GM04503 (cell line): ENCODE measurements at regions not wholly inside any gene's neighbourhood (a gene's known extent, or its start where the extent isn't known, plus 50 kb on each side); places are given as distances from the start of the nearest gene placed in this dataset.
"Not testable (repeated sequence)": the region's sequence is repeated elsewhere in the genome, so short reads cannot be mapped to it uniquely, and the experiment has no call there.

Experiments
- DNase-seq: peaks from one replicate; pipeline ENCODE4 v3.0.0-alpha.2; 2012; ENCODE audit warnings: low read depth

DNA sequence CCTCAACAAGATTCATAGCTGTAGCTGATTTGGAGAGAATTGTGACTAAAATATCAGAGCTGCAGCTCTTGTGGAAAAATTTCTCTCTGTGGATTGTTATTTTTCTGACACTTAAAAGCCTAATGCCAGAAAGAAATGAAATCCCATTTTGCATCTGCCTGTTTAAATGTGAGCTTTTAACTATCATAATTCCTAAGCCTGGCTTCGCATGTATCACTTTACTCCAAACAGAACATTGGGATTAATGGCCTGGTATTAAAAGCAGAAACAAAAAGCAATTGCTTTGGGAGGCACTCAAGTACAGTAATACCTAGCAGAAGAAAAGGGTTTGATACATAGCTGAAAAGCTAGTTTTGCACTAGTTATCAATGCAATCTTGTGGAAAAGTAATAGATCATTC, 164.2 kb upstream of the FSHR start:
- no peak for DNase-seq

DNA sequence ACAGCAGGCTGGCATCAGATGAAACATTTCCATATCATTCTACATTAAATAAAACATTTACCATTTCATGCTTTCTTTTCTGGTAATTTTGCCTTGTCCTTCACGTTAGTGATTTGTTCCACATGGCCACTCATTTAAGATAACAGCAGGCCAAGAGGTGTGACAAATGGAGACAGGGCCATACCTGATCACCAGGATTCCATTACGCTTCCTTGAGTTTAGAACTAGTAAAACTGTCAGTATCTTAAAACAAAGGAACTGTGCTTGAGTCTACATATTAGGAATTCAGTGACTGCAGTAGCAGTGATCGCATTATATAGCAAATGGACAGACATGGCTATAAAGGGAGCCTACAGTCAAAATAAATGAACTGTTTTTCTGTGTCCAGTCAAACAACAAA, 155.1 kb upstream of the FSHR start:
- no peak for DNase-seq

DNA sequence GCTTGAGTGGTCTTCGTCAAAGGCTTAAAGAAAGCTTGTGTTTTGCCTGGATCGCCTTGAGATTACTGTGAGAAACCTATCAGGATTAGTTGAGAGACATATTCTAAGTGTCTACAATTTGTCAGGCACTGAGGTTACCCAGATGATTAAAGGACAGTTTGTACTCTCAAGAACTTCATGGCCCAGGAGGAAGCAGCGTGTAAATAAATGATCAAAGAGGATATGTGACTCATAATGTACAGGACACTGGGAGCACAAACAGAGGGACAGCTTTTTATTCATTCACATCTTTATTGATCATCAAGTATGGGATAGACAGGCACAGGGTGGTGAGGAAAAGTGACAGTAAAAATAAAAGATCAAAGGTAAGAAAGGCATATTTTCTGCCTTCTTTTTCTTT, 152.6 kb upstream of the FSHR start:
- no peak for DNase-seq

DNA sequence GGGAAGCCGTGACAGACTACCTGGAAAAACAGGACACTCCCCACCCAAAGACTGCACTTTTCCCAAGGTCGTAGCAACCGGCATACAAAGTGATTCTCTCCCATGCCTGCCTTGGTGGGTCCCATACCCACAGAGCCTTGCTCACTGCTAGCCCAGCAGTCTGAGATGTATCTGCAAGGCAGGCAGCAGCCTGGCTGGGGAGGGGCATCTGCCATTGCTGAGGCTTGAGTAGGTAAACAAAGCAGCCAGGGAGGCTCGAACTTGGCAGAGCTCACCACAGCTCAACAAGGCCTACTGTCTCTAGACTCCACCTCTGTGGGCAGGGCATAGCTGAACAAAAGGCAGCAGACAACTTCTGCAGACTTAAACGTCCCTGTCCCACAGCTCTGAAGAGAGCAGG, 144.4 kb upstream of the FSHR start:
- not testable (repeated sequence) for DNase-seq

DNA sequence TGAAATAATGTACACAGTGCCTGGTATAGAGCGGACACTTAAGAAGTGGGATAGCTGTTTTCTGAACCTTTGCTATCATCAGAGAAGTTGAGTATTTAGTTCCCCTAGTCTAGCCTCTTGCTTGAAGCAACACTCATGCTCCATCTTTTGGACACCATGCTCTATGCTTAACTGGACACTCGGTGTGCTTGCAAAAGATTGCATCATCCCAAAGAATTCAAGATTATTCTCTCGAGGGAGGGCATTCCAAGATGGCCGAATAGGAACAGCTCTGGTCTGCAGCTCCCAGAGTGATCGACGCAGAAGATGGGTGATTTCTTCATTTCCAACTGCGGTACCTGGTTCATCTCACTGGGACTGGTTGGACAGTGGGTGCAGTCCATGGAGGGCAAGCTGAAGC, 143.9 kb upstream of the FSHR start:
- DNase-seq, result no peak

DNA sequence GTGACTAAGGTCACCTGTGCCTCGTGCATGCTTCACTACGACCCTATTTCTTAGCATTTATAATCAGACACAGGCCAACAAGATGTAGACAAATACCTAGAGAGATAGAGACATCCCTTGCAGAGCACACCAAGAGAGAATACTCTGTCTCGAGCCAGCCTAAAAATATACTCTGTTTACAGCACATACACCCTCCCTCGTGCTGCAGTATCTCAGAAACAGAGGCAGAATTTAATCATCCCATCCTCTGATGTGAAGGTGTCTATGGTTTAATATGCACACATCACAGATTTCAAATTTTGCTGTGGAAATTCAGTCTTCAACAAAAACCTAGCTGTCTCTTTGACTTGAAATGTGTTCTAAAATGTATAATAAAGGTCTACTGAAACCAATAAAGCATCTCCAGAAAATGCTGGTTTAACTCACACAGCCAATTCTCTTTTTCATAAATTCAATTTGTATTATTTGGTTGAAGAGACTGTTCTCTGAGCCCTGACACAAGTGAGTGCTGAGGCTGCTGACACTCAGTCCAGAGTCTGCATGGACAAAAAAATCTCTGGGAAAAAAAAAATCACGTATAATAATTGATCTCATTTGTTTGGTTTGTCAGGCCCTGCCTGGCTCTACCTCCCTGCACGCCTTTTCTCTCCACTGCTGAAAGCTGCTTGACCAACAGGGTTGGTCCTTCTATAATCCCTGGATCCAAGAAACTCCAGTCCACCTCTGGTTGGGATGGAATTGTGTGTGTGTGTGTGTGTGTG, 142.0 kb upstream of the FSHR start:
- DNase-seq, result no peak

DNA sequence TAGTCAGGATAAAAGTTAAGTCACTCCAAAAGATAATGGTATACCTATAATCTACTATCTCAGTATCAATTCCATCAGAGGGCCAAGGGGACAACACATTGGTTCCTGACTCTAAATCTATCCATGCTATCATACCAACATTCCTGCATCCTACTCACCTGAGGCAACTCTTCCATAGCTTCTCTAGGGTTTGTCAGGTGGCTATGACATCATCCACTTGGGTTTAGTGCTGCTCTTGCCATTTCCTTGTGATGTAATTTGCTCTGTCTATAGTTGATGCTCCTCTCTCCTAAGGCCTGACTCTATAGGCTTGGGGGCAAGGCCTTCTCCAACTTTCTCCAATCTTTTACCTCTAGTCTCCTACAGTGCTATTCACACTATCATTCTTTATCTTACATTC, 139.9 kb upstream of the FSHR start:
- no peak for DNase-seq

DNA sequence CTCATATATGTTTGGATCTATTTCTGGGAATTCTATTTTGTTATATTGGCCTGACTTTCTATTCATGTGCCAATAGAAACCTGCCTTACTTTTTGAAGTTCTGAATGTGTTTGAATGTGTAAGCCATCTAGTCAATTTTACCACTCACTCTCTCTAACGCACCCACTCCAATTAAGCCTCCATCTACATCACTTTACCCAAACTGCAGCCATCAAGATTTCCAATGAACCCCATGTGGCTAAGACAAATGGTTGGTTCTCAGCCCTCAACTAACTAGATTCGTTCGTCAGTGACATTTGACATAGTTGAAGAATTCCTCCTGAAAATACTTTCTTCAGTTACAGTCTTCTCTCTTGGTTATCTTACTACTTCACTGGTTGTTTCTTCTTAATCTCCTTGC, 137.3 kb upstream of the FSHR start:
- DNase-seq, result no peak

DNA sequence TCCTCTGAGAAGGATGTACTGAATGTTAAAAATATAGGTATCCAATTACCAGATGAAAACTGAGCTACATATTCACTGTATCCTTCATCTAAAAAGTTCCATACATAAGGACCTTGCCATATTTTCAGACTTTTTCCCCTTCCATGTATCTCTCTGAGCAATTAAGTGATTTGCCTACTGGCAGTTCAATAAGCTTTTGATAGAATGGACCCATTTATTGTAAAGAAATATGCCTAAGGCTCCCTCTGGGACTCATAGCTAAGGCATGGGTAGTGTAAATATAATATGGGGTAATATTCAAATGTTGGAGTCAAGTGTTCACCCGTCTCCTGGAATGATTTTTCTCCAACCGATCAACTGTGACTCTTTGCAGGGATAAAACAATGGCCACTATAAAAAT, 135.4 kb upstream of the FSHR start:
- no peak for DNase-seq

DNA sequence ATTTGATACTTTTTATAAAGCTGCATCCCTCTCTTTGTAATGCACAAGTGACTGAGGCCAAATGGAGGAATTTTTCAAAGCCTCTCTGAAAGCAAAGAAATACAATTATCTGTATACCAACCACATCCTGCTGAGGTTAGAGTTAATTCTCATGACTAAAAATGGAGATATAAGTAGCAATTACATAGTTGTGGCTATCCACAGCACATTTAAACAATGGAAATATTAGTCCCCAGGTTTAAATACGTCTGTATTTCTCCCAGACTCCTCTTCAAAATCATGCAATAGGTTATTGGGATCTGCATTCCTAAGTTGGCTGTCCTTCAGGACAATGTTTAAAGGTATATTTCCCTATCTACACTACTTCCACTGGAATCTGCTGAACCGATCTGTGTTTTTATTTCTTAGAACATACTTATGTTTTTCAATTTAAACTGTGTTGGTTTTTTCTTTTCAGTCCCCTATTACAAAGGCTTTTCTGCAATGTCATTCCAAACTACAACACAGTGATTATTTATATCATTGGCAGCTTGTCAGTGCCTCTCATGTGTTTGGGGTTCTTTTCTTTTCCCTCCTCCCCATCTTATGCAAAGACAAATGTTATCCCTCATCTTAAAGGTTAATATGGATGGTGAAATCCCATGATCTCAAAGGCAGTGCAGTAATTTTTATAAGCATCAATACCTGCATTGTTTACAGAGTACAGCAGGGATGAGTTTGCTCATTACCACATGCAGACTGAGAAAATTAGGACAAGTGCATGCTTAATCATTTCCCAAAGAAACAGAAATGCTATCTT, 134.8 kb upstream of the FSHR start:
- no peak for DNase-seq

DNA sequence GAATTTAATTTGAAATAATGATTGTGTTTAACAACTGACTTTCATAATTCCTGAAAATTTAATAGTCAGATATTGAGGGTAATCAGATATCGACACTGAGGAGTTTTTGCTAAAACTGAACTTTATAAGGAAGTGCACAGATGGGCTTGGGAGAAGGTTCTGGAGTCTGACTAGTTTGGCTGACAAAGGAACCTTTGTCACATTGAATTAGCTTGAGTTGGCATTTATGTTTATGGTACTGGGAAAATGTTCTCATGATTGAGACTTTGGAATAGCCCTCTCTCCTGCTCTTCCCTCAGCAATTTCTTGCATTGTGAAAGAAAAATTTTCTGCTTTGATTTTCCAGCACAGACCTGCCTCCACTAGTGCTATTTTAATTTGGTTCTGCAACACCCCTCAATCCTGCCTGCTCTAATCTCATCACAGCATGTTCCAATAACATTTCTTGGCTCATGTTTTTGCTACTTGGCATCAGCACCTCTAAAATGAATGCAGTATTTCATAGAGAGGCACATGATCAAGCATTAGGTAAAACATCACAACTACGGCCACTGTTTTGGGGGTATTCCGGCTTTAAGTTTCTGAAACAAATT, 133.9 kb upstream of the FSHR start:
- no peak for DNase-seq

DNA sequence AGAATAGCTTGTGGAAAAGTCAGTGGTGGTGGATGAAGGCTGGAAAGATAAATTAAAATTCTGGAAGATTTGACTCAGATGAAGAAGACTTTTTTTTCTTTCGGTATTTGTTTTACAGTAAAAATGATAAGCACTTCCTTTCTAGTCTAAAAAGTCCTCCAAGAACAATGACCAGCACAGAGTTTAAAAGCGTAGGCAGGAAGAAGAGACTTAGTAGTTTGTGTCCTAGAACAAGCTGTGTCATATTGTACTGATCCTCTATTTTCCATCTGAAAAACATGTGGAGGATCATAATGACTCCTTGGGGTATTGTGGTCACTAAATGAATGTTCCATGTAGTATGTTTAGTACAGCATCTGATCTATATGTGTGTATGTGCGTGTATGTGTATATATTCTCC, 132.4 kb upstream of the FSHR start:
- DNase-seq, result no peak

DNA sequence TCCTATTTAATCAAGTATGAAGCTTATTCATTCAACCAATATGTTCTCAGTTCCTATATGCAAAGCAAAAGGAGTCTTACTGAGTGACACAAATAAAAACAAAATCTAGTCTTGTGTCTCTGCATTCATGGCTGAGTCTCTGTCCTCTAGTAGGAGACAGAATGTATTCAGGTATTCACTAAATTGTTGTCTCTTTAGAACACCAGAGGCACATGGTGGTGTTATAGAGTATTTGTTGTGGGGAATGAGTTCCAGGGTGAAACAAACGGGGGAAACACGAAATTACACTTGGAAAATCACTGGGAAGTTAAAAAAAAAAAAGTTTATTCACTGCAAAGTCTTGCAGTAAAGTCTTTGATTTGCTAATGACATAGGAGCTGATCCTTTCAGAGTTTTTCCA, 131.7 kb upstream of the FSHR start:
- DNase-seq, result no peak

DNA sequence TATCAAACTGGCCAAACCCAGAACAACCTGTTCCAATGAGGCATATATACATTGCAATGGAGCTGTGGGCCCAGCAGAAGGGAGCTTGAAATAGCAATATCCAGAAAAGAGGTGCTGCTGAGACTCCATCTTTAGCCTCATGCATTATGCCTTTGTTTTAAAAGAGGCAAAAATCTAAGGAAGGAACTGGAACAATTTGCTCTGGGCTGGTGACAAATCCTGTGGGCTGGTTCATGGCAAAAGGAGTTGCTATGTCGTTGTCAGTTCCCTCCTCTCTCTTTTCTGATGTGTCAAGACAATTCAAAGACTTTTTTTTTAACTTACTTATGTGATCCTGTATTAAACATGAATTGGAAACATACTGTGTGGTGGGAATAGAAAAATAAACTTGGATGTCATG, 124.2 kb upstream of the FSHR start:
- DNase-seq, result no peak

DNA sequence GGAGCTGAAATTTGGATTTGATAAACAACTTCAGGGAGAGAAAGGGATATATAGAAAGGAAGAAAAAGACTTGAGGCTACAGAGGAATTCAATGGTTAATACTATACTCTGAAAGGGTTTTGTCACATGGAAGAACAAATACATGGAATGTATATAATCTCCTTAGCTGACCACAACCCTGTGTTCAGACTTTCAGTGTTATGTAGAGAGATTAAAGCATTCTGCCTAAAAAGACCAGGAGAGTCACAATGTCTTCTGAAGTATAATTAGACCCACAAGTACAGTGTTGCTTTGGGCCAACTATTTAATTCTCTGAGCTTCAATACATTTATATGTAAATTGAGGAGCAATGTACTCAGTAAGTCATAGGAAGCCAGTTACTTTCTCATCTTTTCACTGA, 123.8 kb upstream of the FSHR start:
- DNase-seq, result no peak

DNA sequence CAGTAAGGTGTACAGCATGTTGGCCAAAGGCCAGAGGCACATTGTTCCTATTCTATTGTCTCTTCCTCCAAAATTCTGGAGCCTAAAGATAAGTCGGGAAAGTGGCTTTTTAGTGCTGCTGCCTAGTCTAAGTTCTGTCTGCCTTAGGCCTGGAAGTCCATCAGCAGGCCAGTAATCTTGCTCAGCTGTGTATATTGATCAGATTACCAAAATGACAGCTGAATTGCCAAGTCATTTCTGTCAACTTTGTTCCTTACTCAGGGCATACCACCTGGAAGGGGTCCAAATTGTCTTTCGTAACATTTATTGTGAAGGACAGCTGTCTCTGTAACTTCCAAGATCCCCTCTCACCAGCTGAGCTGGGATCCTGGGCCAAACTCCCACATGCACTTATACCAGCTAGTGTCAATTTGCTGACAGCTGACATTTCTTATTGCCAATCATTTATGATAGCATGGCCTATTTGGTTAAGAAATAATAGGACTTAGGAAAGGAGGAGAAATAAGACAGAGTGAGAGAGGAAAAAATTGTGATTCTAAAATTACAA, 116.8 kb upstream of the FSHR start:
- DNase-seq, result no peak

DNA sequence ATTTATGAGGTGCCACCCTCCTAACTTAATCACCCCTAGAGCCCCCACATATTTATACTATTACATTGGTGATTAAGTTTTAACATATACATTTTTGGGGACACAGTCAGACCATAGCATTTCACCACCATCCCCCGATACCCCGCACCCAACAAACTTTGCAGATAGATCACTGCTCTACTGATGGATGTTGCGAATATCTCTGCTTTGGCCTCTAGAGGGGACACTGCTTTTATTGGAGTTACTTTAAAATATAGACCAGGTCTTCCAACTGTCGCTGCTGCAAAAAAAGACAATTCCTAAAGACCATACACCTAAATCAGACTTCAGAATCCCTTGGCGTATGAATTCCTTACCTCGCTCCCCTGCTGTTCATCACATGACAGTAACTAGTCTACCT, 115.8 kb upstream of the FSHR start:
- no peak for DNase-seq

DNA sequence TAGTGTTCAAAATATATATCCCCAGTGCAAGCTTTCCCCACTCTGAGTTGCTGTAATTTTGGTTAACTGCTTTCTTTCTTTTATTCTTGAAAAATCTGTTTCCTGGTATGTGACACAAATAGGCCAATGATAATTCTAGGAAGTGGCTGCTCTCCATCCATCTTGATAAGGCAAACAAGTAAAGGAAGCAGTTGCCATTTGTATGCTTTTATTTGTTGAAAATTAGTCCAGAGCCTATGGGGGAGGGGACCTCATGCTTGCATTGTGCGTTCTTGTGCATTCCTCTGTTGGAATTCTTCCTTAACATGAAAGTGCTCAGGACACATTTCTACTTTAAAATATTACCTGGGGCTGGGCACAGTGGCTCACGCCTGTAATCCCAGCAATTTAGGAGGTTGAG, 111.2 kb upstream of the FSHR start:
- no peak for DNase-seq

DNA sequence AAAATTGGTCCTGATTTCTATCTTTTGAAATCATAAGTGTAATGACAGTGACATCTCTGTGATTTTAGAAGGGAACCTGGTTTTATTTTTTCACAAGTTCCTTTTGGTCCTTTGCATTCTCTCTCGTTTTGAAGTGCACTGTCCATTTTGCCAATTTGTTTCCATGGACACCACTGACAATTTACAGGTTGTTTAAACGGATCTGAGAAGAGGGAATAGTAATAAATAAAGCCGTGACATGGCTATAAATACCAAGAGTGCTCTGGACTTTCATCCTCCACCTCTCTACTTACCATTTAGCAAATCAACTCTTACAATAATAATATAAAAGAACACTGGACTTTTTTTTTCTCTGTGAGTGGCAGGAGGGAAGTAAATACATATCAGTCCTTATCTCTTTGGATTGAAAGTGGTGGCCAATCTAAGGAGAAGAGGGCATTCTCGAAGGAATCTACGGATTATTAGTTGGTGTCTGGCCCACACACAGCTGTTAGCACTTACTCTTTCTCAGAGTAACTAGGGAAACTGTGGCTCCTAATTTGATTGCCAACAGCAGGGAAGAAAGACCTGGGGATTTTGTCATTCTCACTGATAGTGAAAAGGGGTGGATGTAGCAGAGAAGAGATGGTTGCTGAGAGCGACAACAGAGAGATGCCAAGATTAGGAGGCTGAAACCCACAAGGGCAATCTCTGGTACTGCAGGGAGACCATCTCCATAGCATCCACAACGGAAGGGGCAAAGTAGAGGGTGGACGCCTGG, 108.7 kb upstream of the FSHR start:
- DNase-seq, result no peak

DNA sequence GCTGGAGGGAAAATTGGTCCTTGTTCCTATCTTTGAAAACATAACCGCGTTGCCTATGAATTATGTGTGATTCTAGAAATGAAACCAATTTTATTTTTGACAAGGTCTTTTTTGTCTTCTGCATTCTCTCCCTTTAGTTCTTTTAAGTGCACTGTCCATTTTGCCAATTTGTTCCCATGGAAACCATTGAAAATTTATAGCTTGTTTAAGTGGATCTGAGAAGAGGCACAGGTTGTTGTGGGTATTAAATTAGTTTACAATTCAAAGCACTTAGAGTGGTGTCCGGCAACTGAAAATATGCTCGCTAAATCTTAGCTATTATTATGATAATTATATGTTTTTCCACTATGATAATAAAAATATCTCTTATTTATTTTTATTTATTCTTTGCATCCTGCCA, 107.5 kb upstream of the FSHR start:
- DNase-seq, result no peak

DNA sequence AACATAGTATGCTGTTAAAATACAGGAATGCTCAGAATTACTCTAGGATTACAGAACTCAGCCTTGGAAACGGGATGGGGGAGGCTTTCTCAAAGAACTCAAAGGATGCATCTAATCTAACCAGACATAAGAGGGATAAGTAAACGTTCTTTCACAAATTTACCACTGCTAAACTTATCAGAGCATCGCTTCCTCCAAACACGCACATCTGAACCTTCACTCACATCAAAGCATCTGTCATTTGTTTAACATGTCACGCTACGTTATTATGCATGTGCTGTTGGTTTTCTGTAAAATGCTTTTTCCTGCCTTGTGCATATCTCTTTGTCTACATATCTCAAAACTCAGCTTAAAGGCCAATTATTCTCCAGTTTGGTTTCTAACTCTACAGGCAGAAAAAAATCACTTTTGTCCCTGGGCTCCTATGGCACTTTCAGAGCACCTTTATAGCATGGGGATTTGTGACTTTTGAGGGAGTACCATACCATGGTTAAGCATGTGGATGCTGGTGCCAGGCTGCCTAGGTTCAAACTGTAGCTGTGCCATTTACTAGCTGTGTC, 106.7 kb upstream of the FSHR start:
- no peak for DNase-seq

DNA sequence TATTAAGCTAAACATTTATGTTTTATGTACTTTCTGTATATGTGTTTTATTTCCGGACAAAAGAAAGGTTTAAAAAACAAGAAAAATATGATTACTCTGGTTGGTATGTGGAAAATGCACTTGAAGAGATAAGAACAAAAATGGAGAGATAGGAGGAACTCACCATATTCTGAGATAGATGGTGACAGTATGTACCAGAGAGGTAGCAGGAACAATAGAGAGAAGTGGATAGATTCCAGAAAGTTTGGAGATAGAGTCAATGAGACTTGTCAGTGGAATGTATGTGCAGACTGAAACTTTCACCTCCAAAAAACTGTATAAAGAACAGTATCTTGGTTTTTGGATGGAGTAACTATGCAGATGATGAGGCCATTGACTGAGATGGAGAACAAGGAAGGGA, 105.6 kb upstream of the FSHR start:
- no peak for DNase-seq
